Body of pancreas (tissue), 4 donors: ENCODE measurements at regions not wholly inside any gene's neighbourhood (a gene's known extent, or its start where the extent isn't known, plus 50 kb on each side); places are given as distances from the start of the nearest gene placed in this dataset.

Experiments used
- CTCF ChIP-seq, 7 experiments: fragments of 450-650 bp in 4 of 7; fragments of 200-600 bp in 3 of 7; sonication (generic) in 3 of 7; IDR thresholded peaks; one replicate each; pipeline ENCODE4 v1.5.1; 2016 to 2019; ENCODE audit warnings: antibody characterized with exemption in 7 of 7
- POLR2A ChIP-seq, 3 donors: fragments of 450-650 bp; IDR thresholded peaks; one replicate each; pipeline ENCODE4 v1.6.1; 2016; ENCODE audit warnings: antibody characterized with exemption in 3 of 3, mild to moderate bottlenecking in 2 of 3

GRCh38 chr2:10249798-10250197, 52.9 kb upstream of the HPCAL1 start:
- no peak for TF ChIP-seq CTCF (IDR thresholded peaks at IDR 0.05)
- no peak for TF ChIP-seq POLR2A (IDR thresholded peaks at IDR 0.05)
